Breast epithelium (tissue), 4 donors: ENCODE measurements at regions not wholly inside any gene's neighbourhood (a gene's known extent, or its start where the extent isn't known, plus 50 kb on each side); places are given as distances from the start of the nearest gene placed in this dataset.

Experiments used
- DNase-seq, 2 donors: peaks; one replicate each; pipeline ENCODE4 v3.0.0-alpha.2; 2019; ENCODE audit warnings: low spot score in 2 of 2
- H3K27ac ChIP-seq, 2 donors: fragments of 200-600 bp; sonication (generic) in 1 of 2; one replicate each; pipeline ENCODE4 v1.5.1; 2016 to 2019; ENCODE audit warnings: mild to moderate bottlenecking in 1 of 2
- H3K27me3 ChIP-seq, 2 donors: fragments of 200-600 bp; sonication (generic) in 1 of 2; one replicate each; pipeline versions ENCODE4 v1.5.1 to v1.6.0; 2017 to 2019; ENCODE audit warnings: control low read depth in 1 of 2, mild to moderate bottlenecking in 1 of 2
- H3K36me3 ChIP-seq: fragments of 200-600 bp; one replicate; pipeline ENCODE4 v1.5.1; 2019
- H3K4me1 ChIP-seq, 2 donors: fragments of 200-600 bp; sonication (generic); one replicate each; pipeline ENCODE4 v1.5.1; 2016 to 2019; ENCODE audit warnings: control low read depth in 1 of 2
- H3K4me3 ChIP-seq, 3 donors: fragments of 200-600 bp; sonication (generic); 1 replicate in 2 of 3; 2 replicates in 1 of 3; pipeline ENCODE4 v1.5.1; 2016 to 2019; ENCODE audit warnings: mild to moderate bottlenecking in 3 of 3, moderate library complexity in 2 of 3
- H3K9me3 ChIP-seq, 2 donors: fragments of 200-600 bp; sonication (generic) in 1 of 2; one replicate each; pipeline ENCODE4 v1.5.1; 2016 to 2019; ENCODE audit warnings: control low read depth in 1 of 2
- POLR2A ChIP-seq: fragments of 450-650 bp; IDR thresholded peaks from one replicate; pipeline ENCODE4 v1.6.1; 2016; ENCODE audit warnings: antibody characterized with exemption, mild to moderate bottlenecking, moderate library complexity
- POLR2AphosphoS5 ChIP-seq, 3 donors: sonication (generic); formaldehyde crosslinking; IDR thresholded peaks; one replicate each; pipeline ENCODE4 v1.6.1; 2017; ENCODE audit warnings: antibody characterized with exemption in 3 of 3
- intact Hi-C: fragments of 100-400 bp; cut with DNase I; formaldehyde crosslinking; loops from one replicate; pipeline ENCODE4 v1.15.1; 2023; ENCODE audit warnings: low total_unique reads
- TF ChIP-seq, protein P1 (sequence below), 3 donors: fragments of 450-650 bp; IDR thresholded peaks; one replicate each; pipeline ENCODE4 v1.5.1; 2016 to 2017; ENCODE audit warnings: antibody characterized with exemption in 3 of 3, mild to moderate bottlenecking in 3 of 3, moderate library complexity in 3 of 3

DNA sequence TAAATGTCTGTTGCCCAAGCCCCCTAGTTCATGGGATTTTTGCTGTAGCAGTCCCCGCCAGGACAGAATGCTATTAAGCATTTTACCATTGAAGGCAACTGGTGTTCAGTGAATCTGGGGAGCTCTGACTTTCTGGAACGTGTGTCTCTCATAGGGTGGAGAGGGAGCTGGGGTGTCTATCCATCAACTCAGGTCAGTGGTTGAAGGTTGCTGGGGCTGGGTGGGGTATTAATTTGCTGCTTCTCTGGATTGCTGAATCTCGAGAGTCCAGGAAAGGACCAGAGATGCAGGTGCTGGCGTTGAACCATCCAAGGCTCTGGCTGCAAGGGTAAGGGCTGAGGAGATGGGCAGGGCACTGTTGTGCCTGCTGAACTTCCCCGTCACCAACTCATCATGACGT, 66.8 kb upstream of the NCK2 start:
- Histone ChIP-seq H3K27ac (no peak overlapping the region), H3K4me3 (no peak overlapping the region), H3K9me3 (no peaks in the 10 kb centered on the region), H3K4me1 (no peaks in the 10 kb centered on the region), H3K27me3 (no peaks in the 10 kb centered on the region), H3K36me3 (no peaks in the 10 kb centered on the region)
- intact Hi-C loops: no loop called here
- TF ChIP-seq, protein P1, sequence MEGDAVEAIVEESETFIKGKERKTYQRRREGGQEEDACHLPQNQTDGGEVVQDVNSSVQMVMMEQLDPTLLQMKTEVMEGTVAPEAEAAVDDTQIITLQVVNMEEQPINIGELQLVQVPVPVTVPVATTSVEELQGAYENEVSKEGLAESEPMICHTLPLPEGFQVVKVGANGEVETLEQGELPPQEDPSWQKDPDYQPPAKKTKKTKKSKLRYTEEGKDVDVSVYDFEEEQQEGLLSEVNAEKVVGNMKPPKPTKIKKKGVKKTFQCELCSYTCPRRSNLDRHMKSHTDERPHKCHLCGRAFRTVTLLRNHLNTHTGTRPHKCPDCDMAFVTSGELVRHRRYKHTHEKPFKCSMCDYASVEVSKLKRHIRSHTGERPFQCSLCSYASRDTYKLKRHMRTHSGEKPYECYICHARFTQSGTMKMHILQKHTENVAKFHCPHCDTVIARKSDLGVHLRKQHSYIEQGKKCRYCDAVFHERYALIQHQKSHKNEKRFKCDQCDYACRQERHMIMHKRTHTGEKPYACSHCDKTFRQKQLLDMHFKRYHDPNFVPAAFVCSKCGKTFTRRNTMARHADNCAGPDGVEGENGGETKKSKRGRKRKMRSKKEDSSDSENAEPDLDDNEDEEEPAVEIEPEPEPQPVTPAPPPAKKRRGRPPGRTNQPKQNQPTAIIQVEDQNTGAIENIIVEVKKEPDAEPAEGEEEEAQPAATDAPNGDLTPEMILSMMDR (IDR thresholded peaks at IDR 0.05): no peak
- TF ChIP-seq POLR2AphosphoS5 (IDR thresholded peaks at IDR 0.05) (no peak), POLR2A (no peak)
- no peak for DNase-seq

DNA sequence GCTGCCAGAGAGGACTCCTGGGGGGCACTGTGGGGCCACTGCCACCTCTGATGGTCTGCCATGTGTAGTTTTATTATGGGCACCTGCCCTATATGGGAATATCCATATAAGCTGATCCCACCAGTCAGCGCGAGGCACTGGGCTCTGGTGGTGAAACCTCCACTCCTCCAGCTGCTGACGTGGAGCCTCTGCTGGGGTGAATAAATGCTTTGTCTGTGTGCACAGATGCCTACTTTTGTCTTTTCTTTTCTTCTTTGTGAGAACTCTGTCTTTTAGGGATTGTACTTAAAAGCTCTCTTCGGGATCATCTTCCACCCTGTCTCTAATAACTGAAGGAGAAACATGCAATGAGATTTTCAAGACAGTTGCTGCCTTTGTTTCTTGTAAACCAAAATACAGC, 68.9 kb upstream of the NCK2 start:
- no peak for DNase-seq
- Histone ChIP-seq H3K27ac (no peak overlapping the region), H3K4me1 (no peaks in the 10 kb centered on the region), H3K27me3 (no peaks in the 10 kb centered on the region), H3K4me3 (no peak overlapping the region), H3K36me3 (no peaks in the 10 kb centered on the region), H3K9me3 (no peaks in the 10 kb centered on the region)
- intact Hi-C loops: no loop called here
- TF ChIP-seq, protein P1 (IDR thresholded peaks at IDR 0.05): no peak
- no peak for TF ChIP-seq POLR2A
- no peak for TF ChIP-seq POLR2AphosphoS5 (IDR thresholded peaks at IDR 0.05)

DNA sequence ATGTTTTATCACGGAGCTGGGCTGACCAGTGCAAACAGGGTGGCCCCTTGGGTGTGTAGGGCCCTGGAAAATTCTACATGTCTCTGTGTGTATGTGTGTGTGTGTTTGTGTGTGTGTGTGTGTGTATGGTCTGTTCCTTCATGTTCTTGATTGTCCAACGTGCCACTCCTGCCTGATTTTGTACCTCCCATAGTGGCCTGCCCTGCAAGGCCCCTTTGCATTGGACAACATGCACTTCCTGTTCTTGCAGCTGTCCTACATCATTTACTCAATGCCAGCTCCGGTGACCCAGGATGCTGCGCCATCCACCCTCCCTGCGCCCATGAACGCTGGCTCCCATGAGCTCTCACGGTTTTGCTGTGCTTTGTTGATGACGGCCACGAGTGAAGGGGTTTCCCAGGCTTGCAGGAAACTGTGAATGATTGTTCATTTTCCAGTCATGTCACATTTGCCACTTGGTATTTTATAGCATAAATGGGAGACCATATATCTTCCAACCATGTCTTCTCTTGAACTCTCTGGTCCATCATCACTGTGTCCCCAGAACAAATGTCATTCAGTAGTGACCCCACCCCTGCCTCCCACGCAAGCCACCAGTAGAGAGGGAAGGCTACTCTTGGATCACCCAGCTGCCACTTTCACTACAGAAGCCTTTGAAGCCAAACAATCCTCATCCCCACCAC, 69.7 kb upstream of the NCK2 start:
- DNase-seq: no peak
- no peak overlapping the region for H3K4me3 ChIP-seq
- H3K36me3 ChIP-seq: no peaks in the 10 kb centered on the region
- TF ChIP-seq, protein P1 (IDR thresholded peaks at IDR 0.05): no peak
- TF ChIP-seq POLR2AphosphoS5 (IDR thresholded peaks at IDR 0.05) (no peak), POLR2A (no peak)
- no peak overlapping the region for H3K27ac ChIP-seq
- H3K27me3 ChIP-seq: no peaks in the 10 kb centered on the region
- intact Hi-C loops: no loop called here
- H3K9me3 ChIP-seq: no peaks in the 10 kb centered on the region
- H3K4me1 ChIP-seq: no peaks in the 10 kb centered on the region

DNA sequence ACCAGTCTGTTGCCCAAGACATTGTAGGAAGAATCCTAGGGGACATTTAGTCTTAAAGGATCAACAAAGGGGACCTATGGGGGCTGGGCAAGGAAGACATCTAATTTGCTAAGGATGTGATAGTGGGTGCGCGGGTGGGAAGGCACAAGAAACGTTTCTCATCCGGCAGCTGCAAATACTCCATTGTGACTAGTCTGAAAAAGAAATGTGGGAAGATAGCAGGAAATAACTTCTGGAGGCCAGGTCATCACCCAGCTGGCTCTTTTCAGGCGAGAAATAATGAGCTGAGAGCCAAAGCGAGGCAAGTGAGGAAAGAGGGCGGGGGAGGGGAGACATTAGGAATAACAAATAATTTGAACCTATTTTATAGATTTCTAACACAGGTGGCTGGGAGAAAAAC, 70.3 kb upstream of the NCK2 start:
- no peak for DNase-seq
- TF ChIP-seq POLR2AphosphoS5 (IDR thresholded peaks at IDR 0.05) (no peak), POLR2A (no peak)
- TF ChIP-seq, protein P1 (IDR thresholded peaks at IDR 0.05): no peak

DNA sequence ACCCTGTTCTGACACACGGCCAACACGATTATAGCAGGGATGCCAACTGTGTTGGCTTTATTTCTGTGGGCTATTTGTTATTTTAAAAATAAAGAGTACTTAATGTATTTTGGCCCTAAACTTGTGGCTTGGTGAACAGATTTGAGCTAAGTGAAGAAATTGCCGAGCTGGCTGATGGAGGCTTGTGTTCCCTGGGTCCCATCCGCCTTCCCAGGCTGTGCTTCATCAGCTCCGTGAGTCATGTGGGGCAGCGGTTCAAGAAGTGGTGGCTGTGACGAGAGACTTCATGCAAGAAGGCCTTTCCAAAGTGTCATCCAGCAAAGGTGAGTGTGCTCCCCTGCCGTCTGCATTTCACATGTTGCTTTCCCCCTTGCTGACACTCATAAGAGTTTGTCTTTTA, 73.6 kb upstream of the NCK2 start:
- Histone ChIP-seq H3K4me3 (no peak overlapping the region), H3K9me3 (peaks cover 0 to 6% of the 10 kb centered on the region in 2 donors), H3K36me3 (no peaks in the 10 kb centered on the region), H3K27ac (no peak overlapping the region), H3K27me3 (no peaks in the 10 kb centered on the region), H3K4me1 (no peaks in the 10 kb centered on the region)
- intact Hi-C loops: no loop called here
- DNase-seq: no peak
- TF ChIP-seq POLR2A: no peak
- TF ChIP-seq POLR2AphosphoS5 (IDR thresholded peaks at IDR 0.05): no peak
- TF ChIP-seq, protein P1 (IDR thresholded peaks at IDR 0.05): no peak

More for the DNA sequence above, 70.3 kb upstream of the NCK2 start:
- no peaks in the 10 kb centered on the region for H3K9me3 ChIP-seq
- no peaks in the 10 kb centered on the region for H3K4me1 ChIP-seq
- H3K36me3 ChIP-seq: no peaks in the 10 kb centered on the region
- H3K27ac ChIP-seq: no peak overlapping the region
- H3K27me3 ChIP-seq: no peaks in the 10 kb centered on the region
- intact Hi-C loops: no loop called here
- no peak overlapping the region for H3K4me3 ChIP-seq
